ENCODE measurements at regions not wholly inside any gene's neighbourhood (a gene's known extent, or its start where the extent isn't known, plus 50 kb on each side); places are given as distances from the start of the nearest gene placed in this dataset.

- TF ChIP-seq POLR2AphosphoS5 (IDR thresholded peaks at IDR 0.05; ENCODE audit: insufficient read depth, low read depth, low read length) = no peak
- no peak for TF ChIP-seq GATA2 (IDR thresholded peaks at IDR 0.05; ENCODE audit: insufficient read depth, insufficient read length, low read depth, low read length)
- no peak for TF ChIP-seq POLR2A (IDR thresholded peaks at IDR 0.05; ENCODE audit: low read depth, low read length)
- TF ChIP-seq FOS (IDR thresholded peaks at IDR 0.05; ENCODE audit: borderline replicate concordance, insufficient read depth, low read length) = no peak
- TF ChIP-seq EZH2 (IDR thresholded peaks at IDR 0.05; ENCODE audit: borderline replicate concordance, low read depth, low read length, severe bottlenecking) = no peak
- no peak for TF ChIP-seq MAX (IDR thresholded peaks at IDR 0.05; ENCODE audit: insufficient read depth, insufficient read length)
- TF ChIP-seq JUN (IDR thresholded peaks at IDR 0.05; ENCODE audit: borderline replicate concordance, insufficient read depth, insufficient read length, low read depth) = no peak
- no peak for TF ChIP-seq MYC (IDR thresholded peaks at IDR 0.05; ENCODE audit: low read depth, low read length)
- no peak for TF ChIP-seq CTCF (IDR thresholded peaks at IDR 0.05; ENCODE audit: extremely low read depth in 1 of 2, insufficient read depth in 1 of 2, low read depth in 1 of 2, low read length in 2 of 2)
- H3K36me3 ChIP-seq (ENCODE audit: control insufficient read depth in 2 of 2, extremely low read depth in 1 of 2, insufficient read depth in 2 of 2, low read length in 2 of 2) = no peaks in the 10 kb centered on the region
- H3K9me1 ChIP-seq (replicated peaks; ENCODE audit: control insufficient read depth, extremely low read depth, insufficient read depth, low read length) = no peaks in the 10 kb centered on the region
- CTCF ChIA-PET = interaction anchor here (1.2 kb wide), 1 partner anchor 10 kb away, joined by 3 read pairs; no protein-coding TSS in a partner anchor
- intact Hi-C loops (cut with micrococcal nuclease) (no loop called here), dilution Hi-C loops (cut with MboI; ENCODE audit: extremely low pct_ligation_motif_present, low sequenced_read_pairs) (no loop called here)
- no peak overlapping the region for H3K4me3 ChIP-seq (replicated peaks in 1 of 3; ENCODE audit: insufficient read depth in 1 of 3, low read depth in 1 of 3, low read length in 3 of 3)
- POLR2A ChIA-PET = no interaction called here
- no peak overlapping the region for H3K4me2 ChIP-seq (ENCODE audit: insufficient read depth, low read length)
- H3K9ac ChIP-seq (replicated peaks; ENCODE audit: extremely low read depth, insufficient read depth, low read length) = no peak overlapping the region
- no TSS peak for BruUV-seq (replicated peaks)
- H4K20me1 ChIP-seq (replicated peaks; ENCODE audit: control insufficient read depth, extremely low read depth, insufficient read depth, low read length) = no peaks in the 10 kb centered on the region
- DNase-seq (ENCODE audit: low read depth, low spot score) (no peak), FAIRE-seq (peak; percentile 31)
- H3K4me1 ChIP-seq (ENCODE audit: control insufficient read depth, extremely low read depth, insufficient read depth, low read length) = no peaks in the 10 kb centered on the region
- H3K79me2 ChIP-seq (ENCODE audit: control insufficient read depth, insufficient read depth, low read length) = no peaks in the 10 kb centered on the region
- no peak overlapping the region for H2AFZ ChIP-seq (ENCODE audit: low read depth, low read length)
- no peaks in the 10 kb centered on the region for H3K27me3 ChIP-seq (ENCODE audit: control insufficient read depth in 2 of 2, insufficient read depth in 2 of 2, low read length in 2 of 2)
- H3K9me3 ChIP-seq (replicated peaks; ENCODE audit: control insufficient read depth, insufficient read depth, low read length) = no peaks in the 10 kb centered on the region
- H3K27ac ChIP-seq (ENCODE audit: insufficient read depth, low read depth, low read length) = no peak overlapping the region
These were observed 2210.2 kb upstream of the PCDH20 start for GRCh38 chr13:63625869-63626268.

All from endothelial cell of umbilical vein (primary cell).